Esophagus muscularis mucosa (tissue), 4 donors: ENCODE measurements at regions not wholly inside any gene's neighbourhood (a gene's known extent, or its start where the extent isn't known, plus 50 kb on each side); places are given as distances from the start of the nearest gene placed in this dataset.

Experiments used
- EP300 ChIP-seq: sonication (generic); formaldehyde crosslinking; IDR thresholded peaks from one replicate; pipeline ENCODE4 v1.6.1; 2017; ENCODE audit warnings: antibody characterized with exemption
- POLR2A ChIP-seq: fragments of 450-650 bp; IDR thresholded peaks from one replicate; pipeline ENCODE4 v1.6.1; 2017; ENCODE audit warnings: antibody characterized with exemption, moderate library complexity, mild to moderate bottlenecking, low read depth
- POLR2AphosphoS5 ChIP-seq, 2 donors: sonication (generic); formaldehyde crosslinking; IDR thresholded peaks; one replicate each; pipeline ENCODE4 v1.6.1; 2017; ENCODE audit warnings: antibody characterized with exemption in 2 of 2
- TF ChIP-seq, protein P1 (sequence below), 3 experiments: fragments of 200-600 bp in 2 of 3; fragments of 450-650 bp in 1 of 3; sonication (generic) in 2 of 3; IDR thresholded peaks; one replicate each; pipeline ENCODE4 v1.5.1; 2017 to 2019; ENCODE audit warnings: antibody characterized with exemption in 3 of 3, mild to moderate bottlenecking in 2 of 3, moderate library complexity in 1 of 3

DNA sequence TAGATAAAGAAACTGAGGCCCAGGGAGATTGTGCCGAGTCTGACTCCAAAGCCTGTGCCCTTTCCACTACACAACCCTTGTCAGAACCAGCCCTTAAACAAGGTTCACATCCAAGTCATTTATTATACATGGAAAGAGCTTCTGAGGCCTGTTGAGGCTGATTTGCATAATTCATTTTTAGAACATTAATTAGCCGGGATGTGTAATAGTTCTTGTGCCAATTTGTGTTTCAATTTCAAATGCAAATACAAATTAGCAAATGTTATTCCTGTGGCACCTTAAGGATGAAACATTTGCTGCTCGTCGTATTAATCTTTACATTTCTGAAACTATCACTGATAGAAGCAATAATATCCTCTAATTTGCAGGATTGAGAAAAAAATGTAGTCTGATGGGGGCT is 174.9 kb downstream of the MYCN start:
- TF ChIP-seq, protein P1, sequence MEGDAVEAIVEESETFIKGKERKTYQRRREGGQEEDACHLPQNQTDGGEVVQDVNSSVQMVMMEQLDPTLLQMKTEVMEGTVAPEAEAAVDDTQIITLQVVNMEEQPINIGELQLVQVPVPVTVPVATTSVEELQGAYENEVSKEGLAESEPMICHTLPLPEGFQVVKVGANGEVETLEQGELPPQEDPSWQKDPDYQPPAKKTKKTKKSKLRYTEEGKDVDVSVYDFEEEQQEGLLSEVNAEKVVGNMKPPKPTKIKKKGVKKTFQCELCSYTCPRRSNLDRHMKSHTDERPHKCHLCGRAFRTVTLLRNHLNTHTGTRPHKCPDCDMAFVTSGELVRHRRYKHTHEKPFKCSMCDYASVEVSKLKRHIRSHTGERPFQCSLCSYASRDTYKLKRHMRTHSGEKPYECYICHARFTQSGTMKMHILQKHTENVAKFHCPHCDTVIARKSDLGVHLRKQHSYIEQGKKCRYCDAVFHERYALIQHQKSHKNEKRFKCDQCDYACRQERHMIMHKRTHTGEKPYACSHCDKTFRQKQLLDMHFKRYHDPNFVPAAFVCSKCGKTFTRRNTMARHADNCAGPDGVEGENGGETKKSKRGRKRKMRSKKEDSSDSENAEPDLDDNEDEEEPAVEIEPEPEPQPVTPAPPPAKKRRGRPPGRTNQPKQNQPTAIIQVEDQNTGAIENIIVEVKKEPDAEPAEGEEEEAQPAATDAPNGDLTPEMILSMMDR (IDR thresholded peaks at IDR 0.05) = no peak
- no peak for TF ChIP-seq EP300
- TF ChIP-seq POLR2A = no peak
- TF ChIP-seq POLR2AphosphoS5 (IDR thresholded peaks at IDR 0.05) = no peak
